KMS-11 (cell line): ENCODE measurements at regions not wholly inside any gene's neighbourhood (a gene's known extent, or its start where the extent isn't known, plus 50 kb on each side); places are given as distances from the start of the nearest gene placed in this dataset.

Experiments
- H2AFZ ChIP-seq: fragments of 200-600 bp; sonication (generic); 2 replicates; pipeline ENCODE4 v1.6.1; 2016; ENCODE audit warnings: antibody characterized with exemption, mixed run types, low read depth
- H3K27ac ChIP-seq: fragments of 200-600 bp; sonication (generic); 2 replicates; pipeline ENCODE4 v1.6.1; 2016; ENCODE audit warnings: mild to moderate bottlenecking, mixed run types
- H3K27me3 ChIP-seq: fragments of 200-600 bp; sonication (generic); 2 replicates; pipeline ENCODE4 v1.6.1; 2017; ENCODE audit warnings: mild to moderate bottlenecking, low read depth, mixed run types, moderate library complexity; ENCODE audit not compliant: insufficient read depth
- H3K36me3 ChIP-seq: fragments of 200-600 bp; sonication (generic); 2 replicates; pipeline ENCODE4 v1.6.1; 2017; ENCODE audit warnings: mild to moderate bottlenecking, mixed run types; ENCODE audit not compliant: insufficient read depth
- H3K4me1 ChIP-seq: fragments of 200-600 bp; sonication (generic); 2 replicates; pipeline ENCODE4 v1.6.1; 2016; ENCODE audit warnings: mild to moderate bottlenecking, low read depth, mixed run types; ENCODE audit not compliant: poor library complexity, severe bottlenecking
- H3K4me2 ChIP-seq: fragments of 200-600 bp; sonication (generic); 2 replicates; pipeline ENCODE4 v1.7.0; 2016; ENCODE audit warnings: mild to moderate bottlenecking, mixed run types
- H3K4me3 ChIP-seq: fragments of 200-600 bp; sonication (generic); IDR thresholded peaks from 2 replicates; pipeline ENCODE4 v1.6.1; 2017; ENCODE audit warnings: low read depth, low read length, mixed read lengths; ENCODE audit not compliant: insufficient read depth
- H3K79me2 ChIP-seq: fragments of 200-600 bp; sonication (generic); 2 replicates; pipeline ENCODE4 v1.6.1; 2016; ENCODE audit warnings: low read depth, mixed run types; ENCODE audit not compliant: insufficient read depth
- H3K9ac ChIP-seq: fragments of 200-600 bp; sonication (generic); 2 replicates; pipeline ENCODE4 v1.6.1; 2016; ENCODE audit warnings: mild to moderate bottlenecking, mixed run types
- H4K20me1 ChIP-seq: fragments of 200-600 bp; sonication (generic); 2 replicates; pipeline ENCODE4 v1.6.1; 2016; ENCODE audit warnings: mild to moderate bottlenecking, mixed run types; ENCODE audit not compliant: insufficient read depth
- TF ChIP-seq, protein P1 (sequence below): fragments of 200-600 bp; sonication (generic); conservative IDR thresholded peaks from 2 replicates; pipeline ENCODE4 v1.6.1; 2017; ENCODE audit warnings: low read depth, mild to moderate bottlenecking, antibody characterized with exemption, low read length, moderate library complexity, mixed read lengths

DNA sequence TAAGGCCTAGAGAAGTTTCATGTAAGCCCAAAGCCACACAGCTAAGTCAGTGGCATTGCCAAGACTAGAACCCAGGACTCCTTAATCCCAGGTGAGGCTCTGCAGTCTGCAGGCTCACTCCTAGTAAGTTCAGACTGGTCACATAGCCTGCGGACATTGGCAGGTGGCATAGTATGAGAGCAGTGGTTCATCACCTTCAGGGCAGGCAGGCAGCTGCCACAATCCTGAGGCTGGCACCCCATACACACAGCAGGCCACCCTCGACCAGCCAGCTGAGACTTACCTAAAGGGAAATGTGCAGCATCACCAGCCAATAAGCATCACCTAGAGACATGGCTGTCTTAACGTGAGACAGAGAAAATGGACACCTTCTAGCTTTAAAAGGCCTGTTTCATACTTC, 231.6 kb upstream of the UBASH3B start:
- Histone ChIP-seq H3K36me3 (no peaks in the 10 kb centered on the region), H3K27ac (no peak overlapping the region), H3K79me2 (no peaks in the 10 kb centered on the region), H3K4me3 (no peak overlapping the region), H3K4me1 (no peaks in the 10 kb centered on the region), H4K20me1 (no peaks in the 10 kb centered on the region), H2AFZ (no peak overlapping the region), H3K27me3 (no peaks in the 10 kb centered on the region), H3K9ac (no peak overlapping the region), H3K4me2 (no peak overlapping the region)
- TF ChIP-seq, protein P1, sequence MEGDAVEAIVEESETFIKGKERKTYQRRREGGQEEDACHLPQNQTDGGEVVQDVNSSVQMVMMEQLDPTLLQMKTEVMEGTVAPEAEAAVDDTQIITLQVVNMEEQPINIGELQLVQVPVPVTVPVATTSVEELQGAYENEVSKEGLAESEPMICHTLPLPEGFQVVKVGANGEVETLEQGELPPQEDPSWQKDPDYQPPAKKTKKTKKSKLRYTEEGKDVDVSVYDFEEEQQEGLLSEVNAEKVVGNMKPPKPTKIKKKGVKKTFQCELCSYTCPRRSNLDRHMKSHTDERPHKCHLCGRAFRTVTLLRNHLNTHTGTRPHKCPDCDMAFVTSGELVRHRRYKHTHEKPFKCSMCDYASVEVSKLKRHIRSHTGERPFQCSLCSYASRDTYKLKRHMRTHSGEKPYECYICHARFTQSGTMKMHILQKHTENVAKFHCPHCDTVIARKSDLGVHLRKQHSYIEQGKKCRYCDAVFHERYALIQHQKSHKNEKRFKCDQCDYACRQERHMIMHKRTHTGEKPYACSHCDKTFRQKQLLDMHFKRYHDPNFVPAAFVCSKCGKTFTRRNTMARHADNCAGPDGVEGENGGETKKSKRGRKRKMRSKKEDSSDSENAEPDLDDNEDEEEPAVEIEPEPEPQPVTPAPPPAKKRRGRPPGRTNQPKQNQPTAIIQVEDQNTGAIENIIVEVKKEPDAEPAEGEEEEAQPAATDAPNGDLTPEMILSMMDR, result no peak

DNA sequence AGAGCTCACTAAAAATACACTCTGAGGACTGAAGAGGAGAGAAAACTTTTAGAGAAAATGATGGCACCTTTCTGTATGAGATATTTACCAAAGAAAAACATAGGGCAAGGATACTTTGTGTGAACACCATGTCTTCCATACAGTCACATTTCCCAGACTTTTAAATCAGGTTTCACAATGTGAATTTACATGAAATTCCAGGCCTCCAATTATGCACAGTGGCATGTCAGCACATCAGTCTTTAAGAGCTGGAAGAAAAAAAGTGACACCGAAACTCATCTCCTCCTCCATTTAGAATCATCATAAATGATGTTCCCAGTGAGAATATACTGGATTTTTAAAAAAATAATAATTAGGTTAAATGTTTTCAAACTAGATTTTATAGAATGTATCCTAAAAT, 232.2 kb upstream of the UBASH3B start:
- H3K79me2 ChIP-seq, result no peaks in the 10 kb centered on the region
- no peaks in the 10 kb centered on the region for H3K36me3 ChIP-seq
- no peak overlapping the region for H3K9ac ChIP-seq
- TF ChIP-seq, protein P1, result no peak
- no peaks in the 10 kb centered on the region for H3K27me3 ChIP-seq
- H3K4me3 ChIP-seq, result no peak overlapping the region
- H3K4me2 ChIP-seq, result no peak overlapping the region
- no peaks in the 10 kb centered on the region for H3K4me1 ChIP-seq
- H2AFZ ChIP-seq, result no peak overlapping the region
- no peak overlapping the region for H3K27ac ChIP-seq
- no peaks in the 10 kb centered on the region for H4K20me1 ChIP-seq

DNA sequence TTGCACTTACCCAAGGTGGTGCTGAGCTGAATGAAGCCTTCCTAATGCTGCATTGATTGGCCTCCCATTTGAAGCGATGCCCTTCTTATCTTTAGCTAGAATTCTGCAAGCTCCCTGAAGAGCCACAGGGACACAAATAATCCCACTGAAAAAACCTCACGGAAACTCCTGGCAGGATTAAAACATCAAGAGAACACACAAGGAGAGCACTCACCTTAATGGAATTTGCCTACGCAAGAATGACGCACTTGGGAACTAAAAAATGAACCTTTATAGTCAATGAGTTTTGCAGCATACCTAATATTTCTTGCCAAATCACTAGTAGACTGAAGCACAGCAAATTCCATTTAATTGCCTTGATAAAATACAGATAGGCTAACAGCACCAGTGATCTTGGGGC, 232.8 kb upstream of the UBASH3B start:
- Histone ChIP-seq H3K27me3 (no peaks in the 10 kb centered on the region), H2AFZ (no peak overlapping the region), H3K79me2 (no peaks in the 10 kb centered on the region), H3K27ac (no peak overlapping the region), H3K4me3 (no peak overlapping the region), H3K9ac (no peak overlapping the region), H3K36me3 (no peaks in the 10 kb centered on the region), H3K4me1 (no peaks in the 10 kb centered on the region), H3K4me2 (no peak overlapping the region), H4K20me1 (no peaks in the 10 kb centered on the region)
- TF ChIP-seq, protein P1, result no peak

DNA sequence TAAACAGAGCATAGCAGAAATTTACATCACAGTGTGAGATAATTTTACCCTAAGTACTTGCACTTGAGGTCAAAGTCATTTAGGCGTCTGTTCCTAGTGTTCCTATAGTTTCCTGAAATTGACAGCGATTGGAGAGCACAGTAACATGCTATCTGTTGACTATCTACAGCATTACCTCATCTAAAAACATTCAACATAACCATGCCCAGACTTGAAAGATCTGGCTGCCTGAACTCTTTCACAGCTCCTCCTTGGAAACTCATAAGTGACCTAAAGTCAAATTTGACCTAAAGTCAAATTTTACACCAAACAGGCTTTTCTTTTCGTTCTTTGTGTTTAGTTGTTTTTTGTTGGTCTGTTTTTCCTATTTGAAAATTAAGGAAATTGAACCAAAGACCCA, 233.8 kb upstream of the UBASH3B start:
- TF ChIP-seq, protein P1, result no peak
- Histone ChIP-seq H4K20me1 (no peaks in the 10 kb centered on the region), H3K36me3 (no peaks in the 10 kb centered on the region), H3K4me1 (no peaks in the 10 kb centered on the region), H3K4me3 (no peak overlapping the region), H3K27me3 (no peaks in the 10 kb centered on the region), H3K9ac (no peak overlapping the region), H3K4me2 (no peak overlapping the region), H3K79me2 (no peaks in the 10 kb centered on the region), H2AFZ (no peak overlapping the region), H3K27ac (no peak overlapping the region)

DNA sequence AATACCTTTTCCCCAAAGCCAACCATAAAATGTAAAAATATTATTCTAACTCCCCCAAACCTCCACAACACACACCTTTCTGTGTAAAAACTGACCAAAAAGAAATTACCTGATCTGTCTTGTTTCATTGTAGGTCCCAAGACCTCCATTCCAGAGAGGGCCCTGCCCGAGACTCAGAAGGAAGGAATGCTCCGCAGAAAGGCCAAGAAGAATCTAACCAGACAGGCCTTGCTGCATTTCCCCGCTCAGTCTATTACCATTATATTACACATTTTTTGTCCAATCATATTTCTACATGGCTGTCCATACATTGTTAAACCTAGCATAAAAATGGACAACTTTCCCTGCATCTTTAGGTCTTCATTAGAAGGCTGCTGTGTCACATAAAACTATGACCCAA, 237.5 kb upstream of the UBASH3B start:
- Histone ChIP-seq H4K20me1 (no peaks in the 10 kb centered on the region), H2AFZ (no peak overlapping the region), H3K36me3 (no peaks in the 10 kb centered on the region), H3K27me3 (no peaks in the 10 kb centered on the region), H3K4me2 (no peak overlapping the region), H3K4me3 (no peak overlapping the region), H3K4me1 (no peaks in the 10 kb centered on the region), H3K79me2 (no peaks in the 10 kb centered on the region), H3K9ac (no peak overlapping the region), H3K27ac (no peak overlapping the region)
- TF ChIP-seq, protein P1, result no peak
